ENCODE measurements at regions not wholly inside any gene's neighbourhood (a gene's known extent, or its start where the extent isn't known, plus 50 kb on each side); places are given as distances from the start of the nearest gene placed in this dataset.
"Not testable (repeated sequence)": the region's sequence is repeated elsewhere in the genome, so short reads cannot be mapped to it uniquely, and the experiment has no call there.

- H3K27me3 ChIP-seq: no peaks in the 10 kb centered on the region
- DNase-seq: no peak
- no peak overlapping the region for H3K27ac ChIP-seq
- TF ChIP-seq CTCF (IDR thresholded peaks at IDR 0.05): no peak
- no peaks in the 10 kb centered on the region for H3K36me3 ChIP-seq
- no peaks in the 10 kb centered on the region for H3K4me1 ChIP-seq
- H3K4me3 ChIP-seq: no peak overlapping the region
- intact Hi-C loops (cut with DNase I; ENCODE audit: low total_unique reads): no loop called here
- H3K9me3 ChIP-seq: no peaks in the 10 kb centered on the region
Observed at GRCh38 chr4:94139931-94140612, 67.6 kb upstream of the SMARCAD1 start.

- H3K4me3 ChIP-seq: no peak overlapping the region
- H3K9me3 ChIP-seq: no peaks in the 10 kb centered on the region
- intact Hi-C loops (cut with DNase I; ENCODE audit: low total_unique reads): no loop called here
- no peaks in the 10 kb centered on the region for H3K36me3 ChIP-seq
- H3K4me1 ChIP-seq: no peaks in the 10 kb centered on the region
- H3K27ac ChIP-seq: no peak overlapping the region
- no peak for DNase-seq
- H3K27me3 ChIP-seq: no peaks in the 10 kb centered on the region
- TF ChIP-seq CTCF (IDR thresholded peaks at IDR 0.05): no peak
Observed at GRCh38 chr4:94141001-94141400, 66.7 kb upstream of the SMARCAD1 start.

- DNase-seq; H3K9me3 ChIP-seq; intact Hi-C loops (cut with DNase I; ENCODE audit: low total_unique reads): not testable (repeated sequence)
Observed at GRCh38 chr4:94148052-94148451, 59.6 kb upstream of the SMARCAD1 start.

GRCh38 chr4:94152466-94152865, 55.2 kb upstream of the SMARCAD1 start:
- no peaks in the 10 kb centered on the region for H3K36me3 ChIP-seq
- no peak overlapping the region for H3K27ac ChIP-seq
- no peaks in the 10 kb centered on the region for H3K9me3 ChIP-seq
- intact Hi-C loops (cut with DNase I; ENCODE audit: low total_unique reads): no loop called here
- no peaks in the 10 kb centered on the region for H3K27me3 ChIP-seq
- no peak for TF ChIP-seq CTCF (IDR thresholded peaks at IDR 0.05)
- no peak overlapping the region for H3K4me3 ChIP-seq
- no peaks in the 10 kb centered on the region for H3K4me1 ChIP-seq
- DNase-seq: no peak

More at GRCh38 chr4:94148052-94148451, 59.6 kb upstream of the SMARCAD1 start:
- H3K4me1 ChIP-seq, H3K27me3 ChIP-seq, H3K27ac ChIP-seq, H3K36me3 ChIP-seq, H3K4me3 ChIP-seq: not testable (repeated sequence)

GRCh38 chr4:94155404-94155803, 52.3 kb upstream of the SMARCAD1 start:
- H3K36me3 ChIP-seq; H3K27me3 ChIP-seq; H3K4me1 ChIP-seq; intact Hi-C loops (cut with DNase I; ENCODE audit: low total_unique reads); H3K4me3 ChIP-seq; DNase-seq; H3K9me3 ChIP-seq; H3K27ac ChIP-seq: not testable (repeated sequence)

- DNase-seq: no peak
- no peaks in the 10 kb centered on the region for H3K27me3 ChIP-seq
- no peaks in the 10 kb centered on the region for H3K9me3 ChIP-seq
- H3K4me3 ChIP-seq: no peak overlapping the region
- H3K4me1 ChIP-seq: no peaks in the 10 kb centered on the region
- intact Hi-C loops (cut with DNase I; ENCODE audit: low total_unique reads): no loop called here
- no peaks in the 10 kb centered on the region for H3K36me3 ChIP-seq
- H3K27ac ChIP-seq: no peak overlapping the region
- no peak for TF ChIP-seq CTCF (IDR thresholded peaks at IDR 0.05)
Observed at GRCh38 chr4:94156826-94157225, 50.8 kb upstream of the SMARCAD1 start.
